ENCODE measurements at regions not wholly inside any gene's neighbourhood (a gene's known extent, or its start where the extent isn't known, plus 50 kb on each side); places are given as distances from the start of the nearest gene placed in this dataset.

DNA sequence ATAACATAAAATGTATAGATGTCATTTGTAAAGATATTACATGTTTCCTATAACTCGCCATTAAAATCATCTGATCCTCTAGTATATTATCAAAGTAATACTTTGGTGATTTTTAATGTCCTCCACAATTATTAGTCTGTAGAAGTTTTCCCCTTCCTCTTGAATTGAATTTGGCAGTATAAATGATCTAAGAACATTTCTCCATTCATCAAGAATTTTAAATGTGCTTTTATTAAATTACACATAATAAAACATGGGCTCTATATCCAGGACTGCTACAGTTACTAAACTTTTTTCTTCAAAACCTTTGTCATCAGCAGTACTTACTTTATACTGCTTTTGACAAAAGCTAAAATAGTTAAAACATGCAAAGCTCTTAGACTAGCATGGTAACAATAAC is 315.4 kb upstream of the ZC3H15 start:
- TF ChIP-seq, protein P1, sequence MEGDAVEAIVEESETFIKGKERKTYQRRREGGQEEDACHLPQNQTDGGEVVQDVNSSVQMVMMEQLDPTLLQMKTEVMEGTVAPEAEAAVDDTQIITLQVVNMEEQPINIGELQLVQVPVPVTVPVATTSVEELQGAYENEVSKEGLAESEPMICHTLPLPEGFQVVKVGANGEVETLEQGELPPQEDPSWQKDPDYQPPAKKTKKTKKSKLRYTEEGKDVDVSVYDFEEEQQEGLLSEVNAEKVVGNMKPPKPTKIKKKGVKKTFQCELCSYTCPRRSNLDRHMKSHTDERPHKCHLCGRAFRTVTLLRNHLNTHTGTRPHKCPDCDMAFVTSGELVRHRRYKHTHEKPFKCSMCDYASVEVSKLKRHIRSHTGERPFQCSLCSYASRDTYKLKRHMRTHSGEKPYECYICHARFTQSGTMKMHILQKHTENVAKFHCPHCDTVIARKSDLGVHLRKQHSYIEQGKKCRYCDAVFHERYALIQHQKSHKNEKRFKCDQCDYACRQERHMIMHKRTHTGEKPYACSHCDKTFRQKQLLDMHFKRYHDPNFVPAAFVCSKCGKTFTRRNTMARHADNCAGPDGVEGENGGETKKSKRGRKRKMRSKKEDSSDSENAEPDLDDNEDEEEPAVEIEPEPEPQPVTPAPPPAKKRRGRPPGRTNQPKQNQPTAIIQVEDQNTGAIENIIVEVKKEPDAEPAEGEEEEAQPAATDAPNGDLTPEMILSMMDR (IDR thresholded peaks at IDR 0.05; ENCODE audit: extremely low read depth in 1 of 2, insufficient read depth in 1 of 2, low read depth in 1 of 2, low read length in 2 of 2): no peak
- no peak for TF ChIP-seq GATA2 (IDR thresholded peaks at IDR 0.05; ENCODE audit: insufficient read depth, insufficient read length, low read depth, low read length)

Measured in endothelial cell of umbilical vein (primary cell).